ENCODE measurements at regions not wholly inside any gene's neighbourhood (a gene's known extent, or its start where the extent isn't known, plus 50 kb on each side); places are given as distances from the start of the nearest gene placed in this dataset.

DNA sequence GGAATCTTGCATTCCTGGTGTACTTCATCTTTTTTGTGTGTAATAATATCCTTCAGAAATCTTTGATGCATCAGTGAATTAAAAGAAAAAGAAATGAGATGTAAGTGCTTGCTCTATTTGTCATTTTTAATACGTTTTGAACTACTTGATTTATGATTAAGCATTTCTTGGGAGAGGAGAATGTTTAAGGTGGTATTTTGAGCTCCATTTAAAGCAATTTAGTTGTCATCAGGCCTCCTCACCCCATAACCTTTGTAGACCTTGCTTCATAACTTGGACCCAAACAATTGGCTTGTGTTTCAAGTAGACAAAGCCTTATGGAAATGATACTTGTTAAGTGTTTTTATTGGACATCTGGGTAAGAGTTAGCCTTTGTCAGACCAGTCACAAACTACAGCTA lies 87.1 kb upstream of the VEPH1 start:
- DNase-seq (ENCODE audit: low spot score) = no peak
- no peaks in the 10 kb centered on the region for H3K27me3 ChIP-seq
- H3K9me3 ChIP-seq (ENCODE audit: low read depth) = no peaks in the 10 kb centered on the region
- no peaks in the 10 kb centered on the region for H4K20me1 ChIP-seq (ENCODE audit: low read depth)
- H3K4me3 ChIP-seq = no peak overlapping the region
- no peak overlapping the region for H2AFZ ChIP-seq (replicated peaks)
- Mint-ChIP-seq H3K27ac (no peak overlapping the region), H3K9me3 (peaks cover 3% of the 10 kb centered on the region), H3K27me3 (ENCODE audit: insufficient read depth, low read depth) (no peaks in the 10 kb centered on the region), H3K4me3 (no peak overlapping the region), H3K4me1 (peaks cover 12% of the 10 kb centered on the region), H3K36me3 (no peaks in the 10 kb centered on the region)
- no peak overlapping the region for H3K9ac ChIP-seq
- H3K4me1 ChIP-seq = no peaks in the 10 kb centered on the region
- no peak overlapping the region for H3K4me2 ChIP-seq
- H3K27ac ChIP-seq = no peak overlapping the region
- no peaks in the 10 kb centered on the region for H3K79me2 ChIP-seq (ENCODE audit: low read depth)
- no peaks in the 10 kb centered on the region for H3F3A ChIP-seq (ENCODE audit: low read depth)
- no peaks in the 10 kb centered on the region for H3K36me3 ChIP-seq
- TF ChIP-seq EZH2 (IDR thresholded peaks at IDR 0.05) (no peak), EZH2phosphoT487 (IDR thresholded peaks at IDR 0.05) (no peak)
- TF ChIP-seq, protein P1, sequence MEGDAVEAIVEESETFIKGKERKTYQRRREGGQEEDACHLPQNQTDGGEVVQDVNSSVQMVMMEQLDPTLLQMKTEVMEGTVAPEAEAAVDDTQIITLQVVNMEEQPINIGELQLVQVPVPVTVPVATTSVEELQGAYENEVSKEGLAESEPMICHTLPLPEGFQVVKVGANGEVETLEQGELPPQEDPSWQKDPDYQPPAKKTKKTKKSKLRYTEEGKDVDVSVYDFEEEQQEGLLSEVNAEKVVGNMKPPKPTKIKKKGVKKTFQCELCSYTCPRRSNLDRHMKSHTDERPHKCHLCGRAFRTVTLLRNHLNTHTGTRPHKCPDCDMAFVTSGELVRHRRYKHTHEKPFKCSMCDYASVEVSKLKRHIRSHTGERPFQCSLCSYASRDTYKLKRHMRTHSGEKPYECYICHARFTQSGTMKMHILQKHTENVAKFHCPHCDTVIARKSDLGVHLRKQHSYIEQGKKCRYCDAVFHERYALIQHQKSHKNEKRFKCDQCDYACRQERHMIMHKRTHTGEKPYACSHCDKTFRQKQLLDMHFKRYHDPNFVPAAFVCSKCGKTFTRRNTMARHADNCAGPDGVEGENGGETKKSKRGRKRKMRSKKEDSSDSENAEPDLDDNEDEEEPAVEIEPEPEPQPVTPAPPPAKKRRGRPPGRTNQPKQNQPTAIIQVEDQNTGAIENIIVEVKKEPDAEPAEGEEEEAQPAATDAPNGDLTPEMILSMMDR (IDR thresholded peaks at IDR 0.05) = no peak

DNA sequence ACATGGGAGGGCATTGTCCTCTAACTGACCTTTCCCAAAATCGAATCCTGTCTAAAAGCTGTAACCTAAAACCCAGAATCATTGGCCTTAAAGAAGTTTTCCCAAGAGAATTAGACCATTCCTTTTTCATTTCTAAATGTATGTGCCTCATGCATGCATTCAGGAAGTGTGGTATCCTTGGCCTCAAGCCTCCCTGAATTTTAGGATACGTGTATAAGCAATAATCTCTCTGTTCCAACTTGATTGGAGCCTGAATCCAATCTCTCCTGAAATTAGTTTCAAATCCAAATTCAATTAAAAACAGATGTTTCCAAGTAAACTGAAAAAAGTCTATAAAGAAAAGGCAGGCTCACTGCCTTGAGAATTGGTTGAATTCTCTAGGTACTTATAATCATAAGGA lies 86.0 kb upstream of the VEPH1 start:
- no peaks in the 10 kb centered on the region for H3K27me3 ChIP-seq
- H2AFZ ChIP-seq (replicated peaks) = no peak overlapping the region
- H3K9me3 Mint-ChIP-seq = peaks cover 3% of the 10 kb centered on the region
- no peaks in the 10 kb centered on the region for H3K36me3 ChIP-seq
- DNase-seq (ENCODE audit: low spot score) = no peak
- TF ChIP-seq EZH2 (IDR thresholded peaks at IDR 0.05) (no peak), EZH2phosphoT487 (IDR thresholded peaks at IDR 0.05) (no peak)
- TF ChIP-seq, protein P1 (IDR thresholded peaks at IDR 0.05) = no peak
- H3K4me3 Mint-ChIP-seq = no peak overlapping the region
- H3K27me3 Mint-ChIP-seq (ENCODE audit: insufficient read depth, low read depth) = no peaks in the 10 kb centered on the region
- H3K27ac ChIP-seq = no peak overlapping the region
- no peak overlapping the region for H3K27ac Mint-ChIP-seq
- no peaks in the 10 kb centered on the region for H3F3A ChIP-seq (ENCODE audit: low read depth)
- no peaks in the 10 kb centered on the region for H3K36me3 Mint-ChIP-seq
- no peaks in the 10 kb centered on the region for H4K20me1 ChIP-seq (ENCODE audit: low read depth)
- H3K4me1 Mint-ChIP-seq = peaks cover 12% of the 10 kb centered on the region
- no peaks in the 10 kb centered on the region for H3K4me1 ChIP-seq
- H3K4me3 ChIP-seq = no peak overlapping the region
- H3K79me2 ChIP-seq (ENCODE audit: low read depth) = no peaks in the 10 kb centered on the region
- H3K9ac ChIP-seq = no peak overlapping the region
- H3K4me2 ChIP-seq = no peak overlapping the region
- no peaks in the 10 kb centered on the region for H3K9me3 ChIP-seq (ENCODE audit: low read depth)

DNA sequence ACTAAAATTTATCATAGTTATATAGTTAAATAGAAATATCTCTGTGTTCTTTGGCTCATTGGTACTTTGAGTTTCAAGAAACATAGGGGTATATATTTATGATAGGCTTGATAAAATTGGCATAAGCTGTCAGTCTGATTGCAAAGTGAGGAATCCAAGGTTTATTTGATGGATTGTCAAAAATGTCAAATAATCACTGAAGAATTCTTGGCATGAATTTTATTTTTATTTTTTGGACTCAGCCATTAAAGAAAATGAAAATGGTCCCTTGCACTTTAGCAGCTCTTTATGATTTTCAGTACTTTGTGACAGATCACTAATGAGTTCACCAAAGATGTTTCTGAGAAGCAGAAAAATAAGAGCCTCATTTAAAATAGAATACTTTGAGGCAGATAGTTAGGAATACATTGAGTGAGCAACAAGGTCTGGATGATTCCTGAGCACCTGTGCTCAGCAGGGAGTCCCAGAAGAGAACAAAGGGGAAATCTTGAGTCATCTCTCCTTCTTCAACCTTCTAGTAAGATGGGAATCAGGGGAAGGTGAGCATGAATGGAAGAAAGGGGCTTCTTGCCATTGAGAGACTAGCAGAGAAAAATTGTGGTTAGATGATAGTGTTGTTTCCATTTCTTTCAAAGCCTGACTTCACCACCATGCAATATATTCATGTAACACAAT lies 85.3 kb upstream of the VEPH1 start:
- no peaks in the 10 kb centered on the region for H3K79me2 ChIP-seq (ENCODE audit: low read depth)
- H3K4me1 ChIP-seq = no peaks in the 10 kb centered on the region
- no peak overlapping the region for H3K4me2 ChIP-seq
- H3K4me1 Mint-ChIP-seq = peaks cover 12% of the 10 kb centered on the region
- no peaks in the 10 kb centered on the region for H3K27me3 Mint-ChIP-seq (ENCODE audit: insufficient read depth, low read depth)
- H4K20me1 ChIP-seq (ENCODE audit: low read depth) = no peaks in the 10 kb centered on the region
- DNase-seq (ENCODE audit: low spot score) = no peak
- no peaks in the 10 kb centered on the region for H3K9me3 ChIP-seq (ENCODE audit: low read depth)
- H3K27ac Mint-ChIP-seq = no peak overlapping the region
- no peak overlapping the region for H3K4me3 ChIP-seq
- H3K27ac ChIP-seq = no peak overlapping the region
- H3K9me3 Mint-ChIP-seq = peaks cover 3% of the 10 kb centered on the region
- TF ChIP-seq EZH2phosphoT487 (IDR thresholded peaks at IDR 0.05) (no peak), EZH2 (IDR thresholded peaks at IDR 0.05) (no peak)
- TF ChIP-seq, protein P1 (IDR thresholded peaks at IDR 0.05) = no peak
- H3K9ac ChIP-seq = no peak overlapping the region
- H3F3A ChIP-seq (ENCODE audit: low read depth) = no peaks in the 10 kb centered on the region
- no peaks in the 10 kb centered on the region for H3K36me3 Mint-ChIP-seq
- H3K36me3 ChIP-seq = no peaks in the 10 kb centered on the region
- H3K4me3 Mint-ChIP-seq = no peak overlapping the region
- H3K27me3 ChIP-seq = no peaks in the 10 kb centered on the region
- no peak overlapping the region for H2AFZ ChIP-seq (replicated peaks)

Data from neural progenitor cell (in vitro differentiated cells).